Posterior vena cava (tissue), 2 donors: ENCODE measurements at regions not wholly inside any gene's neighbourhood (a gene's known extent, or its start where the extent isn't known, plus 50 kb on each side); places are given as distances from the start of the nearest gene placed in this dataset.
"Not testable (repeated sequence)": the region's sequence is repeated elsewhere in the genome, so short reads cannot be mapped to it uniquely, and the experiment has no call there.

Experiments used
- DNase-seq: peaks from one replicate; pipeline ENCODE4 v3.0.0-alpha.2; 2020; ENCODE audit warnings: low spot score
- intact Hi-C, 2 donors: fragments of 100-400 bp; cut with DNase I; formaldehyde crosslinking; loops; one replicate each; pipeline versions ENCODE4 v1.14.1 to v1.14.2; 2022 to 2023
- donor health status: DM: yes; HTN: yes; CAD: no.
- donor health status: DM: yes; HTN: yes; CAD: no.

DNA sequence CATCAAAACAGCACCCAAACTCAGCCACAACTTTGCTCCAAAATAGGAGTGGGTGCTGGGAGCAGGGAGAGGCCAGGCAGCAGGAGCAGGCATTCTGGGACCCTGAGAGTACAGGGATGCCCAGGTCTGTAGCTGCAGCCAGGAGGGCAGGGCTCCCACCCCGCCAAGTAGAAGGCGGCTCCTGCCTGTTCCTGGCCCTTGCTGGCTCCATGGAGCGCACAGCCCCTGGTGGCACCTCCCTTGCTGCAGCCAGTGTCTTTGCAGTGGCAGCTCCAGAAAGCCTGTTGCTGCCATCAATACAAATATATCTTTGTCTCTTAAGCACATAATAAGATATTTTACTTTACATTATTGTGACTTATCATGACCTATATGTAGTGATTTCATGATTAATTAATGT is 1096.5 kb downstream of the FSCB start:
- DNase-seq, result no peak
- intact Hi-C loops, result no loop called here

- DNase-seq, result no peak
- intact Hi-C loops, result no loop called here
These were observed 1098.6 kb downstream of the FSCB start for GRCh38 chr14:43408472-43408871.

GRCh38 chr14:43407706-43408105 is 1099.4 kb downstream of the FSCB start:
- intact Hi-C loops, result no loop called here
- no peak for DNase-seq

GRCh38 chr14:43406931-43407330 is 1100.2 kb downstream of the FSCB start:
- DNase-seq, result no peak
- intact Hi-C loops, result no loop called here

DNA sequence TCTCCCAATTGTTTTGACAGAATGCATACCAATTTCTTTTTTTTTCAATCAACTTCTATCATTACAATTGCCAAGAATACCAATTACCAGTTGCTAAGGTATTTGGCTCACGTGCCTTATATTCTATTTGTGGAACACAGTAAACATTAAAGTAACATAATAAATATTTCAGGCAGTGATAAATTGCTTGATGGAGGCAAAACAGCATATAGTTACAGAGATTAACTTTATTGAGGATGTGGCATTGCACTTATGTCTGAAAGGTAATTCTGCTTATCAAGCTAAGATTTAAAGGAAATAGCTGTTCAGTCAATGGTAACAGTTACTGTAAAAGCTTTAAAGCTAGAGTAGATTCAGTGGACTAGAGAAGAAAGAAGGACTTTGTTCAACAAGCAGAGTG is 1107.8 kb downstream of the FSCB start:
- no peak for DNase-seq
- intact Hi-C loops, result no loop called here

DNA sequence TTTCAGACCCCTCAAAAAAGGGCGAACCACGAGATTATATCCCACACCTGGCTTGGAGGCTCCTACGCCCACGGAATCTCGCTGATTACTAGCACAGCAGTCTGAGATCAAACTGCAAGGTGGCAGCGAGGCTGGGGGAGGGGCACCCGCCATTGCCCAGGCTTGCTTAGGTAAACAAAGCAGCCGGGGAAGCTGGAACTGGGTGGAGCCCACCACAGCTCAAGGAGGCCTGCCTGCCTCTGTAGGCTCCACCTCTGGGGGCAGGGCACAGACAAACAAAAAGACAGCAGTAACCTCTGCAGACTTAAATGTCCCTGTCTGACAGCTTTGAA is 1136.6 kb downstream of the FSCB start:
- DNase-seq, intact Hi-C loops: not testable (repeated sequence)

DNA sequence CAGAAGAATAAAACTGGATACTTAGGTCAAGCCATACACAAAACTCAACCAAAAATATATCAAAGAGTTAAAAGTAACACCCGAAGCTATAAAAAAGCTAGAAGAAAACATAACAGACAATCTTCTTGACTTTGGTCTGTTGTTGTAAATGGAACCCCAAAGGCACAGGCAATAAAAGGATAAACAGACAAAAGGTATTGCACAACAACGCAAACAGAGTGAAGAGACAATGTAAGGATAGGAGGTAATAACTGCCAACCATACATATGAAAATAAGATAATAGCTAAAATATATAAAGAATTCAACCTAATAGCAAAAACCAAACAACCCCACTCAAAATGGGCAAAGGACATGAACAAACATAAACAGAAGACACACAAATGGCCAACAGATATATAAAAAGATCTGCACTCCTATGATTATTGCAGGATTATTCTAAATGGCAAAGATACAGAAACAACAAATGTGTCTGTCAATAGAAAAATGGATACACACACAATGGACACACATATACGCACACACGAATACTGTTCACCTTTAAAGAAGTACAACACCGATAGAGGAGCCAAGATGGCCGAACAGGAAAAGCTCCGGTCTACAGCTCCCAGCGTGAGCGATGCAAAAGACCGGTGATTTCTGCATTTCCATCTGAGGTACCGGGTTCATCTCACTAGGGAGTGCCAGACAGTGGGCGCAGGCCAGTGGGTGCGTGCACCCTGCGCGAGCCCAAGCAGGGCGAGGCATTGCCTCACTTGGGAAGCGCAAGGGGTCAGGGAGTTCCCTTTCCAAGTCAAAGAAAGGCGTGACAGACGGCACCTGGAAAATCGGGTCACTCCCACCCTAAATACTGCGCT is 1137.1 kb downstream of the FSCB start:
- DNase-seq, result peak; percentile 51
- intact Hi-C loops, result no loop called here

DNA sequence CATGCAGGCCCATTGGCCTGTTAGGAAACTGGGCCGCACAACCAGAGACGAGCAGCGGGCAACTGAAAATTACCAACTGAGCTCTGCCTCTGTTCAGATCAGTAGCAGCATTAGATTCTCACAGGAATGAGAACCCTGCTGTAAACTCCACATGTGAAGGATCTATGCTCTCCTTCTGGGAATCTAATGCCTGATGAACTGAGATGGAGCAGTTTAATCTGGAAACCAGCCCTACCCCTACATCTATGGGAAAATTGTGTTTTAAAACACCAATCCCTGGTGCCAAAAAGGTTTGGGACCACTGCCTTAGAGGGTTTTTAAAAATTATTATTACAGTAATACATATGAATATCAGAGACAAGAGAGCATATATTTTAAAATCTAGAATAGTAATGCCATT is 1144.5 kb downstream of the FSCB start:
- intact Hi-C loops, result no loop called here
- no peak for DNase-seq

GRCh38 chr14:43361751-43362150 is 1145.3 kb downstream of the FSCB start:
- intact Hi-C loops, result no loop called here
- no peak for DNase-seq

GRCh38 chr14:43360239-43360638 is 1146.8 kb downstream of the FSCB start:
- no peak for DNase-seq

GRCh38 chr14:43359317-43359716 is 1147.8 kb downstream of the FSCB start:
- no peak for DNase-seq
- intact Hi-C loops, result no loop called here

More at GRCh38 chr14:43360239-43360638, 1146.8 kb downstream of the FSCB start:
- intact Hi-C loops, result no loop called here

DNA sequence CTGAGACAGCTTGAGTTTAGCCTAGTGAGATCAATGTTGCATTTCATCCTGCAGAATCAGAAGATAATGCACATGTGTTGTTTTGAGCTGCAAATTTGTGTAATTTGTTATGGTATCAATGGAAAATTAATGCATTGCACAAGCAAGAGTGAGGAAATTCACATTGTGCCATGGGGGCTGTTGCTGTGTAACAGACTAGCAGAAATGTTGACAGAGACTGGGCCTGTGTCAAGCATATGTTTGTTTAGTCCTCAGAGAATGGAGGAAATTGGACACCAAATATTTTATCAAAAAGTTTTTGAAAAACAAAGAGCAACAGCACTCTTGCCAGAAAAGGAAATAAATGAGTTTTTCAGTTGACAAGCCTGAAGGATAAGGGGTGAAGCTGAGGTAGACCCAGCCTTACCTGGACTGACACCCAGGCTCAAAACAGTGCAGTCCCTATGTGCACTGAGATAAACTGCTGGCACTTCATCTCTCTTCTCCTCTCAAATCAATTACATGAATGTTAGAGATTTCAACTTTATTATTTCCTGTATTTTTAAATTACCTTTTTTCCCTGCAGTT is 1150.0 kb downstream of the FSCB start:
- DNase-seq, result no peak
- intact Hi-C loops, result no loop called here

DNA sequence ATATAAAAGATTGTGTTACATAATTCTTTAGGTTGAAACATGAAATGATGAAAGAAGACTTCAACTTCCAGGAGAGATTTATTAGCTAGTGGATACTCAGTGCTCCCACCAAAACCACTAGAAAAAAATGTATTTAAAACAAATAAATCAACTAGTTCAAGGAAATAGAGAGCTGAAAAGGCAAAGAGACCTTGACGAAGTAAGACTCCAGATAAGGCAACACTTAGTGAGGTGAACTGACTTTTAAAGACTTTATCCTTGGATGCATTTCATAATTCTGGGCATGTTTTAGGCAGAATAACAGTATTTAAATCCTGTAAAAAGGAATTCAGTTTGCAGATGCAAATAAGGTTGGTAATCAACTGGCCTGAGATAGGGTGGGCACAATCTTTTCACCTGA is 1150.7 kb downstream of the FSCB start:
- intact Hi-C loops, result no loop called here

DNA sequence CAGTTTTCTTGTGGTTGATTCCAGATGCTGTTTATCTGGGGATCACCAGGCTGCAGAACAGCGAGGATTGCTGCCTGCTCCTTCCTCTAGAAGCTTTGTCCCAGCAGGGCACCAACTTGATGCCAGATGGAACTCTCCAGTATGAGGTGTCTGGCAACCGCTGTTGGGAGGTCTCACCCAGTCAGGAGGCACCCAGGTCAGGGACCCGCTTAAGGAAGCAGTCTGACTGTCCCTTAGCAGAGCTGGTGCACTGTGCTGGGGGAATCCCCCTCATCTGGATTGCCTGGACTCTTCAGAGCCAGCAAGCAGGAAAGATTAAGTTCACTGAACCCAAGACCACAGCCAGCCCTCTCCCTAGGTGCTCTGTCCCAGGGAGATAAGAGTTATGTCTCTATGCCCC is 1165.2 kb downstream of the FSCB start:
- DNase-seq, result no peak
- intact Hi-C loops, result no loop called here

More for the DNA sequence above, 1150.7 kb downstream of the FSCB start:
- DNase-seq, result no peak

- intact Hi-C loops, result no loop called here
- no peak for DNase-seq
These were observed 1168.4 kb downstream of the FSCB start for GRCh38 chr14:43338713-43339112.

- DNase-seq, result no peak
These were observed 1170.7 kb downstream of the FSCB start for GRCh38 chr14:43336351-43336750.

GRCh38 chr14:43326501-43327407 is 1180.3 kb downstream of the FSCB start:
- intact Hi-C loops, result not testable (repeated sequence)
- DNase-seq, result peak; percentile 72

More at GRCh38 chr14:43336351-43336750, 1170.7 kb downstream of the FSCB start:
- intact Hi-C loops, result no loop called here

- DNase-seq, result no peak
- intact Hi-C loops, result no loop called here
These were observed 1190.7 kb downstream of the FSCB start for GRCh38 chr14:43316427-43316826.

DNA sequence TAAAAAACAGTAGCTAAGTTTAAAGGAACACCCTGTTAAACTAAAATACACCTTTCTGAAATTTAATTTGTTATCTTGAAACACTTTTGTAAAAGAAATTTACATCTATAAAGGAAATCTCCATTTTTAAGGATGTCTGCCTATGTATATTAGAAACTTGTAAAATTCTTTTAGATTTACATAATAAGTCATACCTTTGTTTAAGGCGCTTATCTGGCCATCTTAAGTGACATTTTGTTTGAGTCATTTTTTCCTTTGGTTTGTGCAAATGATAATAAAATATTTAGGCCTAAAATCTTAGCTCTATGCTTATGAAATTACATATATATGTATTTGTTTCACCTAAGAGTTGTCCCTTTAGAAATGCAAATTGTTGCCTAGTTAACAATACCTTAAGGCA is 1193.4 kb downstream of the FSCB start:
- intact Hi-C loops, result no loop called here
- no peak for DNase-seq

- intact Hi-C loops, result no loop called here
- no peak for DNase-seq
These were observed 1198.5 kb downstream of the FSCB start for GRCh38 chr14:43308421-43309110.
